ENCODE measurements at regions not wholly inside any gene's neighbourhood (a gene's known extent, or its start where the extent isn't known, plus 50 kb on each side); places are given as distances from the start of the nearest gene placed in this dataset.

DNA sequence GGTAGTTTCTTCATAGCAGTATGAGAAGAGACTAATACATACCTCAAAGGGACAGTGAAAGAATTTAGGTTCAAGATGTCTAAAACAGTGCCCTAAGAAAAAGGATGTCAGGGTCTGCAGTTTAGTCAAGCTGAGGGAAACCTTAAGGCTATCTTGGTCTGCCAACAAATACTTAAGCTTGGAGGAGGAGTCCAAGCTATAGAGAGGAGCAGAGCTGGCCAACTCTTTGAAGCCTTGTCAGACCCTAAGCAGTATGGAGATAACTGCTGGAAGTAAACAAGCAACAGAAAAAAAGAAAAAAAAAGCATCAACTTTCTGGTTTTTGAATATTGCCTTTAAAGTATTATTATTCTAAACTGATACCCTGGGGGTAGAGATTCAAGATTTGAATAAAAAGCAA is 1518.1 kb downstream of the GRIK2 start:
- TF ChIP-seq, protein P1, sequence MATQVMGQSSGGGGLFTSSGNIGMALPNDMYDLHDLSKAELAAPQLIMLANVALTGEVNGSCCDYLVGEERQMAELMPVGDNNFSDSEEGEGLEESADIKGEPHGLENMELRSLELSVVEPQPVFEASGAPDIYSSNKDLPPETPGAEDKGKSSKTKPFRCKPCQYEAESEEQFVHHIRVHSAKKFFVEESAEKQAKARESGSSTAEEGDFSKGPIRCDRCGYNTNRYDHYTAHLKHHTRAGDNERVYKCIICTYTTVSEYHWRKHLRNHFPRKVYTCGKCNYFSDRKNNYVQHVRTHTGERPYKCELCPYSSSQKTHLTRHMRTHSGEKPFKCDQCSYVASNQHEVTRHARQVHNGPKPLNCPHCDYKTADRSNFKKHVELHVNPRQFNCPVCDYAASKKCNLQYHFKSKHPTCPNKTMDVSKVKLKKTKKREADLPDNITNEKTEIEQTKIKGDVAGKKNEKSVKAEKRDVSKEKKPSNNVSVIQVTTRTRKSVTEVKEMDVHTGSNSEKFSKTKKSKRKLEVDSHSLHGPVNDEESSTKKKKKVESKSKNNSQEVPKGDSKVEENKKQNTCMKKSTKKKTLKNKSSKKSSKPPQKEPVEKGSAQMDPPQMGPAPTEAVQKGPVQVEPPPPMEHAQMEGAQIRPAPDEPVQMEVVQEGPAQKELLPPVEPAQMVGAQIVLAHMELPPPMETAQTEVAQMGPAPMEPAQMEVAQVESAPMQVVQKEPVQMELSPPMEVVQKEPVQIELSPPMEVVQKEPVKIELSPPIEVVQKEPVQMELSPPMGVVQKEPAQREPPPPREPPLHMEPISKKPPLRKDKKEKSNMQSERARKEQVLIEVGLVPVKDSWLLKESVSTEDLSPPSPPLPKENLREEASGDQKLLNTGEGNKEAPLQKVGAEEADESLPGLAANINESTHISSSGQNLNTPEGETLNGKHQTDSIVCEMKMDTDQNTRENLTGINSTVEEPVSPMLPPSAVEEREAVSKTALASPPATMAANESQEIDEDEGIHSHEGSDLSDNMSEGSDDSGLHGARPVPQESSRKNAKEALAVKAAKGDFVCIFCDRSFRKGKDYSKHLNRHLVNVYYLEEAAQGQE (IDR thresholded peaks at IDR 0.05; ENCODE audit: low read depth, low read length) = no peak
- TF ChIP-seq TEAD4 (IDR thresholded peaks at IDR 0.05; ENCODE audit: borderline replicate concordance, insufficient read depth) (no peak), RAD21 (IDR thresholded peaks at IDR 0.05; ENCODE audit: low read length) (no peak), EP300 (IDR thresholded peaks at IDR 0.05; ENCODE audit: borderline replicate concordance in 1 of 2, low read depth in 1 of 2, low read length in 1 of 2) (no peak)
- TF ChIP-seq, protein P2, sequence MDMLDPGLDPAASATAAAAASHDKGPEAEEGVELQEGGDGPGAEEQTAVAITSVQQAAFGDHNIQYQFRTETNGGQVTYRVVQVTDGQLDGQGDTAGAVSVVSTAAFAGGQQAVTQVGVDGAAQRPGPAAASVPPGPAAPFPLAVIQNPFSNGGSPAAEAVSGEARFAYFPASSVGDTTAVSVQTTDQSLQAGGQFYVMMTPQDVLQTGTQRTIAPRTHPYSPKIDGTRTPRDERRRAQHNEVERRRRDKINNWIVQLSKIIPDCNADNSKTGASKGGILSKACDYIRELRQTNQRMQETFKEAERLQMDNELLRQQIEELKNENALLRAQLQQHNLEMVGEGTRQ (IDR thresholded peaks at IDR 0.05; ENCODE audit: borderline replicate concordance, low read depth, low read length) = no peak
- TF ChIP-seq, protein P3, sequence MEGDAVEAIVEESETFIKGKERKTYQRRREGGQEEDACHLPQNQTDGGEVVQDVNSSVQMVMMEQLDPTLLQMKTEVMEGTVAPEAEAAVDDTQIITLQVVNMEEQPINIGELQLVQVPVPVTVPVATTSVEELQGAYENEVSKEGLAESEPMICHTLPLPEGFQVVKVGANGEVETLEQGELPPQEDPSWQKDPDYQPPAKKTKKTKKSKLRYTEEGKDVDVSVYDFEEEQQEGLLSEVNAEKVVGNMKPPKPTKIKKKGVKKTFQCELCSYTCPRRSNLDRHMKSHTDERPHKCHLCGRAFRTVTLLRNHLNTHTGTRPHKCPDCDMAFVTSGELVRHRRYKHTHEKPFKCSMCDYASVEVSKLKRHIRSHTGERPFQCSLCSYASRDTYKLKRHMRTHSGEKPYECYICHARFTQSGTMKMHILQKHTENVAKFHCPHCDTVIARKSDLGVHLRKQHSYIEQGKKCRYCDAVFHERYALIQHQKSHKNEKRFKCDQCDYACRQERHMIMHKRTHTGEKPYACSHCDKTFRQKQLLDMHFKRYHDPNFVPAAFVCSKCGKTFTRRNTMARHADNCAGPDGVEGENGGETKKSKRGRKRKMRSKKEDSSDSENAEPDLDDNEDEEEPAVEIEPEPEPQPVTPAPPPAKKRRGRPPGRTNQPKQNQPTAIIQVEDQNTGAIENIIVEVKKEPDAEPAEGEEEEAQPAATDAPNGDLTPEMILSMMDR (IDR thresholded peaks at IDR 0.05) = no peak
